ENCODE measurements at regions not wholly inside any gene's neighbourhood (a gene's known extent, or its start where the extent isn't known, plus 50 kb on each side); places are given as distances from the start of the nearest gene placed in this dataset.

DNA sequence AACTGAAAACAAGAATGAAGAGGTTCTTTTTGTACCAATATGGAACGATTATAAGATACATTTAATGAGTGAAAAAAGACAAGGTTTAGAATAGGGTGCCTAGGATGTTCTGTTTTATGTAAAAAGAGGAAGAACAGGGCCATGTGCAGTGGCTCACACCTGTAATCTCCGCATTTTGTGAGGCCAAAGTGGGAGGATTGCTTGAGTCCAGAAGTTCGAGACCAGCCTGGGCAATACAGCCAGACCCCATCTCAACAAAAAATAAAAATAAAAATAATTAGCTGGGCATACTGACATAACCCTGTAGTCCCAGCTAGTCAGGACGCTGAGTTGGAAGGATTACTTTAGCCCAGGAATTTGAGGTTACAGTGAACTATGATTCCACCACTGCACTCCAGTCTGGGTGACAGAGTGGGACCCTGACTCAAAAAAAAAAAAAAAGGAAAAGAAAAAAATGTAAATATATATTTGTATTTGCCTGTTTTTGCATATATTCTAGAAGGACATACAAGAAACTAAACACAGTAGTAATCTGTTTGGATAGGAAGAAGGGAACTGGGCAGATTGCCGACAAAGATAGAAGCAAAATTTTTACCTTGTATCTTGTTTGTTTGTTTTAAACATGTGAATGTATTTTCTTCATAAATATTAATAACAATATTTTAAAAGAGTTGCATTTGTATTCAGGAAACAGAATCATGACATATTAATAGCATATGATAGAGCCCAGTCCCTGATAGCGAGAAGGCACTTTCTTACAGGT lies 174.3 kb downstream of the SOX2 start:
- H3K79me2 ChIP-seq (ENCODE audit: control insufficient read depth, insufficient read depth, low read length): no peaks in the 10 kb centered on the region
- intact Hi-C loops (cut with micrococcal nuclease): no loop called here
- no peak overlapping the region for H2AFZ ChIP-seq (ENCODE audit: insufficient read depth, low read depth, low read length, poor library complexity, severe bottlenecking)
- no peaks in the 10 kb centered on the region for H3K9me3 ChIP-seq (ENCODE audit: control extremely low read depth in 1 of 3, control insufficient read depth in 2 of 3, insufficient read depth in 1 of 3, low read length in 2 of 3)
- H3K4me2 ChIP-seq (replicated peaks; ENCODE audit: low read depth, low read length, poor library complexity, severe bottlenecking): no peak overlapping the region
- ChIA-PET CTCF (no interaction called here), POLR2A (no interaction called here)
- Mint-ChIP-seq H3K27me3 (no peaks in the 10 kb centered on the region), H3K4me3 (no peak overlapping the region), H3K4me1 (no peaks in the 10 kb centered on the region), H3K9me3 (ENCODE audit: insufficient read depth) (no peaks in the 10 kb centered on the region), H3K27ac (no peak overlapping the region)
- no peaks in the 10 kb centered on the region for H3K36me3 ChIP-seq (replicated peaks in 1 of 2; ENCODE audit: control extremely low read depth in 1 of 2, control insufficient read depth in 1 of 2, extremely low read depth in 1 of 2, insufficient read depth in 2 of 2, low read length in 1 of 2)
- H3K4me3 ChIP-seq (ENCODE audit: control extremely low read depth in 1 of 5, extremely low read depth in 1 of 5, insufficient read depth in 1 of 5, low read depth in 2 of 5, low read length in 4 of 5): no peak overlapping the region
- WGBS (ENCODE audit: insufficient coverage): 90% methylated on average over 2 of the region's 6 CpGs
- no peak overlapping the region for H3K27ac ChIP-seq (ENCODE audit: low read length in 2 of 2)
- ATAC-seq (ENCODE audit: low read depth) (no peak), DNase-seq (no peak)
- no peaks in the 10 kb centered on the region for H4K20me1 ChIP-seq (ENCODE audit: control insufficient read depth, insufficient read depth, low read length, poor library complexity, severe bottlenecking)
- H3K4me1 ChIP-seq (ENCODE audit: control insufficient read depth in 2 of 2, insufficient read depth in 2 of 2, low read length in 2 of 2): no peaks in the 10 kb centered on the region
- no peak overlapping the region for H3K9ac ChIP-seq (ENCODE audit: low read length)
- TF ChIP-seq EZH2 (IDR thresholded peaks at IDR 0.05; ENCODE audit: borderline replicate concordance, insufficient read depth, low read depth, low read length, poor library complexity, severe bottlenecking): no peak
- TF ChIP-seq, protein P1, sequence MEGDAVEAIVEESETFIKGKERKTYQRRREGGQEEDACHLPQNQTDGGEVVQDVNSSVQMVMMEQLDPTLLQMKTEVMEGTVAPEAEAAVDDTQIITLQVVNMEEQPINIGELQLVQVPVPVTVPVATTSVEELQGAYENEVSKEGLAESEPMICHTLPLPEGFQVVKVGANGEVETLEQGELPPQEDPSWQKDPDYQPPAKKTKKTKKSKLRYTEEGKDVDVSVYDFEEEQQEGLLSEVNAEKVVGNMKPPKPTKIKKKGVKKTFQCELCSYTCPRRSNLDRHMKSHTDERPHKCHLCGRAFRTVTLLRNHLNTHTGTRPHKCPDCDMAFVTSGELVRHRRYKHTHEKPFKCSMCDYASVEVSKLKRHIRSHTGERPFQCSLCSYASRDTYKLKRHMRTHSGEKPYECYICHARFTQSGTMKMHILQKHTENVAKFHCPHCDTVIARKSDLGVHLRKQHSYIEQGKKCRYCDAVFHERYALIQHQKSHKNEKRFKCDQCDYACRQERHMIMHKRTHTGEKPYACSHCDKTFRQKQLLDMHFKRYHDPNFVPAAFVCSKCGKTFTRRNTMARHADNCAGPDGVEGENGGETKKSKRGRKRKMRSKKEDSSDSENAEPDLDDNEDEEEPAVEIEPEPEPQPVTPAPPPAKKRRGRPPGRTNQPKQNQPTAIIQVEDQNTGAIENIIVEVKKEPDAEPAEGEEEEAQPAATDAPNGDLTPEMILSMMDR (IDR thresholded peaks at IDR 0.05): no peak
- no peaks in the 10 kb centered on the region for H3K27me3 ChIP-seq (replicated peaks in 1 of 4; ENCODE audit: control extremely low read depth in 1 of 4, control insufficient read depth in 3 of 4, insufficient read depth in 4 of 4, low read length in 3 of 4)

DNA sequence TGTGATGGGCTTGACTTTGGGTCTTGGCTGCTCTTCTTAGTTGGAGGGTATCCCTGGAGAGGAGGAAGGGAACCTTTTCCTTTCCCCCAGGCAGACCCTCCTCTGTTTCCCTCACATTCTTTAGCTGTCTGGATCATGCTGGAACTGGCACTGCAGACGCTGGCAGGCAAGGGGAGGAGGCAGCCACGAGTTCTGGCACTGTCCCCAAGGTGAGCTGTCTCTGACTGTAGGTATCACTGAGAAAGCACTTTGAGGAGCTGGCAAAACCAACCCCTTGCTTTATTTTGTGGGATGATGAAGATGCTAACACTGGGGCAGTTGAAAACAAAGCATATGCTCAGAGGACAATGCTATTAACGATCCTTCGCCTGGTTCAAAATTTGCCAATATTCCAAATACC lies 175.0 kb downstream of the SOX2 start:
- H3K9me3 Mint-ChIP-seq (ENCODE audit: insufficient read depth): no peaks in the 10 kb centered on the region
- Histone ChIP-seq H3K4me2 (replicated peaks; ENCODE audit: low read depth, low read length, poor library complexity, severe bottlenecking) (no peak overlapping the region), H3K9me3 (ENCODE audit: control extremely low read depth in 1 of 3, control insufficient read depth in 2 of 3, insufficient read depth in 1 of 3, low read length in 2 of 3) (no peaks in the 10 kb centered on the region), H3K27me3 (replicated peaks in 1 of 4; ENCODE audit: control extremely low read depth in 1 of 4, control insufficient read depth in 3 of 4, insufficient read depth in 4 of 4, low read length in 3 of 4) (no peaks in the 10 kb centered on the region), H3K4me1 (ENCODE audit: control insufficient read depth in 2 of 2, insufficient read depth in 2 of 2, low read length in 2 of 2) (no peaks in the 10 kb centered on the region), H4K20me1 (ENCODE audit: control insufficient read depth, insufficient read depth, low read length, poor library complexity, severe bottlenecking) (no peaks in the 10 kb centered on the region), H2AFZ (ENCODE audit: insufficient read depth, low read depth, low read length, poor library complexity, severe bottlenecking) (no peak overlapping the region), H3K9ac (ENCODE audit: low read length) (no peak overlapping the region), H3K79me2 (ENCODE audit: control insufficient read depth, insufficient read depth, low read length) (no peaks in the 10 kb centered on the region), H3K4me3 (ENCODE audit: control extremely low read depth in 1 of 5, extremely low read depth in 1 of 5, insufficient read depth in 1 of 5, low read depth in 2 of 5, low read length in 4 of 5) (no peak overlapping the region), H3K36me3 (replicated peaks in 1 of 2; ENCODE audit: control extremely low read depth in 1 of 2, control insufficient read depth in 1 of 2, extremely low read depth in 1 of 2, insufficient read depth in 2 of 2, low read length in 1 of 2) (no peaks in the 10 kb centered on the region), H3K27ac (ENCODE audit: low read length in 2 of 2) (no peak overlapping the region)
- CTCF ChIA-PET: no interaction called here
- H3K4me3 Mint-ChIP-seq: no peak overlapping the region
- intact Hi-C loops (cut with micrococcal nuclease): no loop called here
- ATAC-seq (ENCODE audit: low read depth) (no peak), DNase-seq (no peak)
- H3K27me3 Mint-ChIP-seq: no peaks in the 10 kb centered on the region
- H3K4me1 Mint-ChIP-seq: no peaks in the 10 kb centered on the region
- WGBS (ENCODE audit: insufficient coverage): 59% methylated on average over 2 of the region's 4 CpGs
- POLR2A ChIA-PET: no interaction called here
- TF ChIP-seq, protein P1 (IDR thresholded peaks at IDR 0.05): no peak
- TF ChIP-seq EZH2 (IDR thresholded peaks at IDR 0.05; ENCODE audit: borderline replicate concordance, insufficient read depth, low read depth, low read length, poor library complexity, severe bottlenecking): no peak
- no peak overlapping the region for H3K27ac Mint-ChIP-seq
